K562 (cell line): ENCODE measurements at regions not wholly inside any gene's neighbourhood (a gene's known extent, or its start where the extent isn't known, plus 50 kb on each side); places are given as distances from the start of the nearest gene placed in this dataset.
"Not testable (repeated sequence)": the region's sequence is repeated elsewhere in the genome, so short reads cannot be mapped to it uniquely, and the experiment has no call there.

Experiments
- ATAC-seq: fragments of 200-7000 bp; cut with Tn5 transposase; 3 replicates; pipeline ENCODE4 v1.9.1; 2020; ENCODE audit warnings: moderate library complexity
- BruUV-seq: library from RNA; stranded (reverse); fragments of 400-500 nt; replicated peaks from 2 replicates; lab custom pipeline; 2021; lab: Mats Ljungman, UMichigan
- CTCF ChIA-PET: fragments of 300-600 bp; formaldehyde crosslinking; extraction: SDS; loops from one replicate; lab custom pipeline; 2021; ENCODE audit warnings: low intra/inter-chr PET ratio; lab: Yijun Ruan, JAX
- POLR2A ChIA-PET: fragments of 300-600, 350-650 bp; sonication (Branson Sonifier 250); formaldehyde crosslinking; extraction: SDS; loops from one replicate; lab custom pipeline; 2021; ENCODE audit warnings: antibody characterized with exemption, inconsistent platforms; lab: Yijun Ruan, JAX
- DNase-seq, 4 experiments: peaks; one replicate each; pipeline versions ENCODE4 v3.0.0 to v3.0.0-alpha.2; 2011 to 2018; ENCODE audit warnings: low spot score in 3 of 4, mixed read lengths in 3 of 4; ENCODE audit errors: extremely low read depth in 1 of 4
- FAIRE-seq: peaks from 2 replicates; lab custom pipeline; 2011; peaks lifted over from hg19 to GRCh38; lab: Jason Lieb, UNC
- H2AFZ ChIP-seq: 2 replicates; pipeline ENCODE4 v1.6.0; 2011; ENCODE audit warnings: low read depth, low read length, control low read depth, inconsistent platforms
- H3K27ac ChIP-seq: fragments of 200-600 bp; 3 replicates; pipeline ENCODE4 v1.8.0; 2011; ENCODE audit warnings: low read depth, mild to moderate bottlenecking, control low read depth, inconsistent platforms, low read length, moderate library complexity, mixed read lengths; ENCODE audit errors: extremely low read depth
- H3K27me3 ChIP-seq, 2 experiments: fragments of 300-600 bp in 1 of 2; 2 replicates in 1 of 2; 3 replicates in 1 of 2; pipeline versions ENCODE4 v1.6.0 to v1.8.0; 2011; ENCODE audit warnings: inconsistent platforms in 2 of 2, low read length in 2 of 2, mild to moderate bottlenecking in 1 of 2, mixed read lengths in 1 of 2, moderate library complexity in 1 of 2; ENCODE audit not compliant: control insufficient read depth in 2 of 2, insufficient read depth in 2 of 2
- H3K36me3 ChIP-seq: fragments of 300-600 bp; 3 replicates; pipeline ENCODE4 v1.8.0; 2011; ENCODE audit warnings: mild to moderate bottlenecking, low read length, inconsistent platforms; ENCODE audit not compliant: control insufficient read depth, insufficient read depth
- H3K4me1 ChIP-seq, 2 experiments: fragments of 200-600 bp in 1 of 2; replicated peaks in 1 of 2; 2 replicates in 1 of 2; 3 replicates in 1 of 2; pipeline versions ENCODE4 v1.5.1 to v1.8.0; 2011; ENCODE audit warnings: inconsistent platforms in 2 of 2, low read length in 2 of 2, mild to moderate bottlenecking in 1 of 2, mixed read lengths in 1 of 2, moderate library complexity in 1 of 2; ENCODE audit not compliant: control insufficient read depth in 2 of 2, insufficient read depth in 2 of 2
- H3K4me2 ChIP-seq: 2 replicates; pipeline ENCODE4 v1.6.1; 2011; ENCODE audit warnings: low read length, control low read depth, inconsistent platforms, mixed read lengths; ENCODE audit not compliant: insufficient read depth
- H3K4me3 ChIP-seq: fragments of 200-600 bp; sonication (generic), shearing (Covaris generic); 2 replicates; pipeline ENCODE4 v1.5.1; 2016; ENCODE audit warnings: control low read depth, inconsistent platforms
- H3K79me2 ChIP-seq: fragments of 200-600 bp; 3 replicates; pipeline ENCODE4 v1.8.0; 2011; ENCODE audit warnings: low read length, inconsistent platforms; ENCODE audit not compliant: control insufficient read depth, insufficient read depth
- H3K9ac ChIP-seq, 2 experiments: 2 replicates each; pipeline versions ENCODE4 v1.6.0 to v1.6.1; 2011; ENCODE audit warnings: low read depth in 2 of 2, low read length in 2 of 2, control low read depth in 1 of 2, inconsistent platforms in 1 of 2, mild to moderate bottlenecking in 1 of 2, mixed read lengths in 1 of 2; ENCODE audit not compliant: insufficient read depth in 1 of 2
- H3K9me1 ChIP-seq: one replicate; pipeline ENCODE4 v1.6.0; 2011; ENCODE audit warnings: inconsistent platforms, mild to moderate bottlenecking, low read length, moderate library complexity; ENCODE audit not compliant: control insufficient read depth, insufficient read depth
- H3K9me3 ChIP-seq: replicated peaks from 2 replicates; pipeline ENCODE4 v1.5.1; 2011; ENCODE audit warnings: low read depth, low read length, inconsistent platforms; ENCODE audit not compliant: control insufficient read depth, insufficient read depth
- H4K20me1 ChIP-seq: replicated peaks from 2 replicates; pipeline ENCODE4 v1.6.1; 2011; ENCODE audit warnings: low read length, inconsistent platforms, mixed read lengths; ENCODE audit not compliant: control insufficient read depth, insufficient read depth
- EHMT2 ChIP-seq: fragments of 450-650 bp; IDR thresholded peaks from 2 replicates; pipeline ENCODE4 v1.6.1; 2018; ENCODE audit warnings: antibody characterized with exemption
- MIER1 ChIP-seq: fragments of 450-650 bp; IDR thresholded peaks from 2 replicates; pipeline ENCODE4 v1.6.1; 2016; ENCODE audit warnings: antibody characterized with exemption, mild to moderate bottlenecking, low read depth
- SPI1 ChIP-seq: IDR thresholded peaks from 2 replicates; pipeline ENCODE4 v1.6.1; 2011; ENCODE audit warnings: low read depth, low read length, control low read depth, borderline replicate concordance
- ZNF146 ChIP-seq: IDR thresholded peaks from one replicate; pipeline ENCODE4 v1.6.1; 2018; ENCODE audit warnings: missing compliant biosample characterization; ENCODE audit not compliant: unreplicated experiment
- WGBS: fragments of 100-300 bp; shearing (Covaris generic); methylation state at CpG from one replicate; pipeline ENCODE4 v1.1.6; 2016; ENCODE audit warnings: low coverage, mixed read lengths; ENCODE audit not compliant: insufficient coverage; ENCODE audit errors: missing lambda C conversion rate; 5-methylcytosine and 5-hydroxymethylcytosine counted together
- in situ Hi-C: fragments of 300-500 bp; cut with MboI; formaldehyde crosslinking; loops from 4 replicates; pipeline ENCODE4 v1.15.0; 2018; ENCODE audit warnings: inconsistent platforms, mixed read lengths
- intact Hi-C: fragments of 100-400 bp; cut with micrococcal nuclease; formaldehyde crosslinking; loops from 2 replicates; pipeline ENCODE4 v1.14.2; 2022
- TF ChIP-seq, protein P1 (sequence below): IDR thresholded peaks from 3 replicates; pipeline ENCODE4 v1.6.1; 2011; ENCODE audit warnings: borderline replicate concordance, mild to moderate bottlenecking; ENCODE audit not compliant: insufficient read length, insufficient read depth
- TF ChIP-seq, protein P2 (sequence below), 2 experiments: fragments of 450-650 bp; formaldehyde crosslinking in 1 of 2; IDR thresholded peaks; 2 replicates each; pipeline versions ENCODE4 v1.4.0 to v1.6.1; 2014 to 2020; ENCODE audit warnings: mild to moderate bottlenecking in 2 of 2, borderline replicate concordance in 1 of 2, low read depth in 1 of 2

DNA sequence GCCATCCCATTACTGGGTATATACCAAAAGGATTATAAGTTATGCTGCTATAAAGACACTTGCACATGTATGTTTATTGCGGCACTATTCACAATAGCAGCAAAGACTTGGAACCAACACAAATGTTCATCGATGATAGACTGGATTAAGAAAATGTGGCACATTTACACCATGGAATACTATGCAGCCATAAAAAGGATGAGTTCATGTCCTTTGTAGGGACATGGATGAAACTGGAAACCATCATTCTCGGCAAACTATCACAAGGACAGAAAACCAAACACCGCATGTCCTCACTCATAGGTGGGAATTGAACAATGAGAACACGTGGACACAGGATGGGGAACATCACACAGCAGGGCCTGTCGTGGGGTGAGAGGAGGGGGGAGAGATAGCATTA is 1057.6 kb downstream of the REEP3 start:
- TF ChIP-seq ZNF146 (CRISPR knock-in tag), result peak; percentile 68
- in situ Hi-C loops, H3K9ac ChIP-seq, H2AFZ ChIP-seq, FAIRE-seq, H3K9me3 ChIP-seq, H3K4me2 ChIP-seq, CTCF ChIA-PET, POLR2A ChIA-PET, BruUV-seq, H3K27ac ChIP-seq, DNase-seq, H3K9me1 ChIP-seq, H4K20me1 ChIP-seq, H3K36me3 ChIP-seq, ATAC-seq, H3K4me1 ChIP-seq, H3K27me3 ChIP-seq, H3K4me3 ChIP-seq, H3K79me2 ChIP-seq: not testable (repeated sequence)
- 12% methylated on average over 6 of the region's 6 CpGs for WGBS
- intact Hi-C loops, result loop anchor here (5.0 kb wide), 1 partner anchor 71 kb away; no protein-coding TSS in a partner anchor

- DNase-seq (peak in 1 of 4 experiments; percentile 8), FAIRE-seq (peak; percentile 19), ATAC-seq (no peak)
- in situ Hi-C loops (no loop called here), intact Hi-C loops (no loop called here)
- H3K9ac ChIP-seq, result no peak overlapping the region
- no peaks in the 10 kb centered on the region for H4K20me1 ChIP-seq
- no peaks in the 10 kb centered on the region for H3K9me3 ChIP-seq
- ChIA-PET POLR2A (no interaction called here), CTCF (no interaction called here)
- no peak overlapping the region for H2AFZ ChIP-seq
- H3K36me3 ChIP-seq, result no peaks in the 10 kb centered on the region
- H3K9me1 ChIP-seq, result no peaks in the 10 kb centered on the region
- no peak overlapping the region for H3K4me3 ChIP-seq
- H3K4me2 ChIP-seq, result no peak overlapping the region
- H3K79me2 ChIP-seq, result no peaks in the 10 kb centered on the region
- H3K4me1 ChIP-seq, result no peaks in the 10 kb centered on the region
- BruUV-seq, result no TSS peak
- no peaks in the 10 kb centered on the region for H3K27me3 ChIP-seq
- 9% methylated on average over 2 of the region's 2 CpGs for WGBS
- H3K27ac ChIP-seq, result no peak overlapping the region
- TF ChIP-seq SPI1 (no peak), EHMT2 (peak; percentile 80), MIER1 (peak; percentile 90)
- TF ChIP-seq, protein P1, sequence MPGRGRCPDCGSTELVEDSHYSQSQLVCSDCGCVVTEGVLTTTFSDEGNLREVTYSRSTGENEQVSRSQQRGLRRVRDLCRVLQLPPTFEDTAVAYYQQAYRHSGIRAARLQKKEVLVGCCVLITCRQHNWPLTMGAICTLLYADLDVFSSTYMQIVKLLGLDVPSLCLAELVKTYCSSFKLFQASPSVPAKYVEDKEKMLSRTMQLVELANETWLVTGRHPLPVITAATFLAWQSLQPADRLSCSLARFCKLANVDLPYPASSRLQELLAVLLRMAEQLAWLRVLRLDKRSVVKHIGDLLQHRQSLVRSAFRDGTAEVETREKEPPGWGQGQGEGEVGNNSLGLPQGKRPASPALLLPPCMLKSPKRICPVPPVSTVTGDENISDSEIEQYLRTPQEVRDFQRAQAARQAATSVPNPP, result no peak
- TF ChIP-seq, protein P2, sequence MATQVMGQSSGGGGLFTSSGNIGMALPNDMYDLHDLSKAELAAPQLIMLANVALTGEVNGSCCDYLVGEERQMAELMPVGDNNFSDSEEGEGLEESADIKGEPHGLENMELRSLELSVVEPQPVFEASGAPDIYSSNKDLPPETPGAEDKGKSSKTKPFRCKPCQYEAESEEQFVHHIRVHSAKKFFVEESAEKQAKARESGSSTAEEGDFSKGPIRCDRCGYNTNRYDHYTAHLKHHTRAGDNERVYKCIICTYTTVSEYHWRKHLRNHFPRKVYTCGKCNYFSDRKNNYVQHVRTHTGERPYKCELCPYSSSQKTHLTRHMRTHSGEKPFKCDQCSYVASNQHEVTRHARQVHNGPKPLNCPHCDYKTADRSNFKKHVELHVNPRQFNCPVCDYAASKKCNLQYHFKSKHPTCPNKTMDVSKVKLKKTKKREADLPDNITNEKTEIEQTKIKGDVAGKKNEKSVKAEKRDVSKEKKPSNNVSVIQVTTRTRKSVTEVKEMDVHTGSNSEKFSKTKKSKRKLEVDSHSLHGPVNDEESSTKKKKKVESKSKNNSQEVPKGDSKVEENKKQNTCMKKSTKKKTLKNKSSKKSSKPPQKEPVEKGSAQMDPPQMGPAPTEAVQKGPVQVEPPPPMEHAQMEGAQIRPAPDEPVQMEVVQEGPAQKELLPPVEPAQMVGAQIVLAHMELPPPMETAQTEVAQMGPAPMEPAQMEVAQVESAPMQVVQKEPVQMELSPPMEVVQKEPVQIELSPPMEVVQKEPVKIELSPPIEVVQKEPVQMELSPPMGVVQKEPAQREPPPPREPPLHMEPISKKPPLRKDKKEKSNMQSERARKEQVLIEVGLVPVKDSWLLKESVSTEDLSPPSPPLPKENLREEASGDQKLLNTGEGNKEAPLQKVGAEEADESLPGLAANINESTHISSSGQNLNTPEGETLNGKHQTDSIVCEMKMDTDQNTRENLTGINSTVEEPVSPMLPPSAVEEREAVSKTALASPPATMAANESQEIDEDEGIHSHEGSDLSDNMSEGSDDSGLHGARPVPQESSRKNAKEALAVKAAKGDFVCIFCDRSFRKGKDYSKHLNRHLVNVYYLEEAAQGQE (IDR thresholded peaks at IDR 0.05; ENCODE audit: borderline replicate concordance), result peak; percentile 94
- TF ChIP-seq, protein P2 (CRISPR knock-in tag; IDR thresholded peaks at IDR 0.05; ENCODE audit: low read depth), result no peak
These were observed 1065.8 kb downstream of the REEP3 start for GRCh38 chr10:64586934-64587503.
